BJ (cell line): ENCODE measurements at regions not wholly inside any gene's neighbourhood (a gene's known extent, or its start where the extent isn't known, plus 50 kb on each side); places are given as distances from the start of the nearest gene placed in this dataset.

ENCODE experiments used
- CTCF ChIA-PET: fragments of 350-600 bp; formaldehyde crosslinking; extraction: SDS; loops from one replicate; lab custom pipeline; 2021; ENCODE audit warnings: antibody characterized with exemption, inconsistent platforms; lab: Yijun Ruan, JAX
- POLR2A ChIA-PET: fragments of 300-600 bp; sonication (Branson Sonifier 250); formaldehyde crosslinking; extraction: SDS; loops from one replicate; lab custom pipeline; 2021; ENCODE audit warnings: antibody characterized with exemption; lab: Charles Lee
- DNase-seq: peaks from one replicate; pipeline ENCODE4 v3.0.0-alpha.2; 2011; ENCODE audit warnings: low read depth
- H3K27me3 ChIP-seq: 2 replicates; pipeline ENCODE4 v1.6.0; 2011; ENCODE audit warnings: low read length; ENCODE audit not compliant: control insufficient read depth, insufficient read depth
- H3K36me3 ChIP-seq: 2 replicates; pipeline ENCODE4 v1.5.1; 2011; ENCODE audit warnings: low read length; ENCODE audit not compliant: control insufficient read depth, insufficient read depth
- H3K4me3 ChIP-seq: 2 replicates; pipeline ENCODE4 v1.5.1; 2011; ENCODE audit warnings: low read depth, mild to moderate bottlenecking, control low read depth, low read length
- CTCF ChIP-seq: IDR thresholded peaks from 2 replicates; pipeline ENCODE4 v1.5.1; 2011; ENCODE audit warnings: low read depth, mild to moderate bottlenecking, control low read depth, inconsistent platforms, low read length, moderate library complexity; ENCODE audit not compliant: insufficient read depth

DNA sequence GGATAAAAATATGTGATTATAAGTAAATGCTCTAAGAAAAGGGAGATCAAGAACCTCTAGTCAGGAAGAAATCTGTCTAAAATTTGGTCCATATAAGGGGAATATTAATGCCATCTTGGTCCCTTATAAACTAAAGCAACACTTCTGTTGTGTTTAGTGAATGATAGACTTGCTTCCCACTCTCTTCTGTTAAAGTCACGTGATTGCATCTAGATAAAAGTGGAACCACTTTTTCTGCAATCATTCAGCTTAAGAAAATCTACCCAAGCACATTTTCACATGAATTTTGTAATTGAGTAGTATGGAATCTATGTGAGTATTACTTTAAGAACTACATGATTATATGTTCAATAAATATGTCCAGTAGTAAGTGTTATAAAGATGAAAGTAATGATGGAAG, 782.9 kb upstream of the MIR17HG start:
- ChIA-PET POLR2A (no interaction called here), CTCF (no interaction called here)
- DNase-seq: no peak
- Histone ChIP-seq H3K27me3 (no peaks in the 10 kb centered on the region), H3K4me3 (no peak overlapping the region), H3K36me3 (no peaks in the 10 kb centered on the region)
- TF ChIP-seq CTCF: no peak

GRCh38 chr13:90565985-90566713, 781.3 kb upstream of the MIR17HG start:
- Histone ChIP-seq H3K27me3 (no peaks in the 10 kb centered on the region), H3K36me3 (no peaks in the 10 kb centered on the region), H3K4me3 (no peak overlapping the region)
- ChIA-PET POLR2A (no interaction called here), CTCF (no interaction called here)
- DNase-seq: no peak
- no peak for TF ChIP-seq CTCF

GRCh38 chr13:90568165-90568564, 779.3 kb upstream of the MIR17HG start:
- TF ChIP-seq CTCF: no peak
- POLR2A ChIA-PET: no interaction called here
- no peak for DNase-seq
- no peaks in the 10 kb centered on the region for H3K27me3 ChIP-seq
- H3K4me3 ChIP-seq: no peak overlapping the region
- CTCF ChIA-PET: no interaction called here
- H3K36me3 ChIP-seq: no peaks in the 10 kb centered on the region

GRCh38 chr13:90576067-90576466, 771.4 kb upstream of the MIR17HG start:
- ChIA-PET POLR2A (no interaction called here), CTCF (interaction anchor here (1.2 kb wide), 1 partner anchor 13 kb away, joined by 4 read pairs; no protein-coding TSS in a partner anchor)
- no peaks in the 10 kb centered on the region for H3K36me3 ChIP-seq
- no peak overlapping the region for H3K4me3 ChIP-seq
- no peak for TF ChIP-seq CTCF
- H3K27me3 ChIP-seq: no peaks in the 10 kb centered on the region
- DNase-seq: no peak

DNA sequence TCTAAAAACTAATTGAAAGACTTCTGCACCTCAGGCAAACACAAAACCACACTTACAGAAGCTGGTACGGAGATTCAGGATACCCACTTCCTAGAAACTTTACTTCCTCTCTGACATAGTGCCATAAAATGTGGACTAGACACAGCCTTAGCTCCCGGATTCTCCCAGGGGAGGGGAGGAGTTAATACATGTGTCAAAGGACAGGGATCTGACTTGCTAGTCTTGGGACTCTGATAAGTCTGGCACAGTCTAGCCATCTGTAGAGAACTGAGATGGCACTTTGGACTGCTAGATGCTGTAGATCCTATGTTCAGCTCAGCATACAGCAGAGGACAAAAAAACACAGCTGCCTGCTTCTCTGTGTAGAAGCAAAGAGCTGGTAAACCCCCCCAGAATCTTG, 769.8 kb upstream of the MIR17HG start:
- POLR2A ChIA-PET: no interaction called here
- CTCF ChIA-PET: interaction anchor here (0.6 kb wide), 1 partner anchor 12 kb away, joined by 3 read pairs; no protein-coding TSS in a partner anchor
- no peak for DNase-seq

More for the DNA sequence above, 769.8 kb upstream of the MIR17HG start:
- Histone ChIP-seq H3K27me3 (no peaks in the 10 kb centered on the region), H3K36me3 (no peaks in the 10 kb centered on the region), H3K4me3 (no peak overlapping the region)
- TF ChIP-seq CTCF: no peak
